CD4-positive, alpha-beta T cell treated with Interleukin-17A for 1 hour (primary cell): ENCODE measurements at regions not wholly inside any gene's neighbourhood (a gene's known extent, or its start where the extent isn't known, plus 50 kb on each side); places are given as distances from the start of the nearest gene placed in this dataset.

ENCODE experiments used
- DNase-seq: peaks from one replicate; pipeline ENCODE4 v3.0.0-alpha.2; 2020

GRCh38 chr11:70918242-70918641 is 334.1 kb downstream of the SHANK2 start:
- no peak for DNase-seq

GRCh38 chr11:70921804-70922203 is 330.6 kb downstream of the SHANK2 start:
- DNase-seq: no peak

- no peak for DNase-seq
Observed at GRCh38 chr11:70924108-70924507, 328.3 kb downstream of the SHANK2 start.

DNA sequence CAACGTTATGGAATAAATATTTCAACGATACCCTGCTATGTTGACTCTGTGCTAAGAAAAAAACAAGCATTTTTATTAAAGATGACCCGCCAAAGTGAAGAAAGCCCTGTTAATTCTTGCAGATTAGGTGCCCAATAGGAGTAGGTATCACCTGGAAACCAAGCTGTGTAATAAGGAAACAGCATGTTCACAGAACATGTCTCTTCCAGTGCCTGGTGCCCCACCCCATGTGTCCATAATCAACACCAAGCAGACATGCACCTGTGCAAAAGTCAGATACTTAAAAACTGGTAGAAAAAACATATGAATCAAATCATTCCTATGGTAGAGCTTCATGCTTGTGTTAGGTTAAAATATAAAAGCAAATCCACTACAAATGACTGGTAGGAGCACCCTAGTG is 327.1 kb downstream of the SHANK2 start:
- DNase-seq: no peak

DNA sequence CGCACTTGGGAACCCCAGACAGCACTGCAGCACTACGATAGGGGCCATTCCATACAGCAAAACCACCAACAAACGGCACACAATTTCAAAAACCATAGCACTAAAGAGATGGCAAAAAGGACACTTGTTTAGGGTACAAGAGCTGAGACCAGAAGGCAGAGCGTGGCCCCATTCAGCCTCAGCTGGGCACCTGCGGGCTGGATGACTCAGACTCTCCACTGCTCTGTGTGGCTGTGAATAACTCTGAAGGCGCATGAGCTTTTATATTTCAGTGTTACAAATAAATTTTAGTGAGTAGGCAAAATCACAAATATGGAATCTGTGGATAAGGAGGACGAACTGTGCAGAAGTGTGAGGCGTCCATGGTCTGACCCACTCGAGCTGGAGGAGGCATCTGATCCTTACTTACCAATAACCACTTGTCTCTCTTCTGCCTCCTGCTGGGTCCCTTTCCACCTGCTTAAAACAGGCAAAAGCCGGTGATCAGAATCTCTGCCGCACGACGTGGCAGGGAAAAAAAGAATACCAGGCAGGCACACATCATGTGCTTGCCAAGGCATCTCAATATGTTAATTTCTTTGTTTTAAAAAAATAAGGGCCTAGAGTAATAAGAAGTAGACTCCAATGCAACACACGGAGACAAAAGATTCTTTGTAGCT is 325.7 kb downstream of the SHANK2 start:
- no peak for DNase-seq

GRCh38 chr11:70928854-70929598 is 323.4 kb downstream of the SHANK2 start:
- DNase-seq: no peak

DNA sequence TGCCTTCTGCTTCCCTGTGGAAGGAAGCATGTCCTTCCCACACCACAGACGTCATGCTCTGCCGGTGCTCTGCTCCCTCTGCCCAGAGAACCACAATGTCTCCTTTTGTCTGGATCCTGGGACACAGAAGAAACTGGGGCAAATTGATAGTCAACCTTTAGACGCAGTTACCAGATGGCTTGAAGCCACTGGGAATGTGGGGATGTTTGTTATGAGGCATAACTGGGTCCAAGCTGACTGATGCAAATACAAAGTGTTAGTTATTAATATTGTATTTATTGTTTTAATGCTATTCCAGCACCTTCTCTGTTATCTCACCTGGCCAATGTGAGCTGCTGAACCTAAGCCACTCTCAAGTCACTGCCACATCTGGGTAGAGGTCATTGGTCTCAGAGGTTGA is 322.2 kb downstream of the SHANK2 start:
- no peak for DNase-seq

DNA sequence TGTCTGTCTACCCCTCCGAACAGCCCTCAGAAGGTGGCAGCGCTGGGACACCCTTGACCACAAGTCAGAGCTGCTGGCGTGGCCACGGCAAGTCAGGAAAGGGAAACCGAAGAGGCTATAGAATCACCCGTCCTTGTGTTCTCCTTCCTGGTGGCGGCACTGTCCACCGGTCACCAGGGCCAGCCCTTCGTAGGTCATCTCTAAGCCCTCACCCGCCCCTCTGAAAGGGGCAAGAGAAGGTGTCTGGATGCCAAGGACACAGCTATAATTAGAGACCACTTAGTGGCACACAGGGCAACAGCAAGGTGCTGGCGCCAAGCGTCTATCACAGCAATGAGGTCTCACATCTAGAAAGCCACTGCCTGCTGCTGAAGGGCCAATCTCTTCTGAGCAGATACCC is 320.9 kb downstream of the SHANK2 start:
- no peak for DNase-seq

DNA sequence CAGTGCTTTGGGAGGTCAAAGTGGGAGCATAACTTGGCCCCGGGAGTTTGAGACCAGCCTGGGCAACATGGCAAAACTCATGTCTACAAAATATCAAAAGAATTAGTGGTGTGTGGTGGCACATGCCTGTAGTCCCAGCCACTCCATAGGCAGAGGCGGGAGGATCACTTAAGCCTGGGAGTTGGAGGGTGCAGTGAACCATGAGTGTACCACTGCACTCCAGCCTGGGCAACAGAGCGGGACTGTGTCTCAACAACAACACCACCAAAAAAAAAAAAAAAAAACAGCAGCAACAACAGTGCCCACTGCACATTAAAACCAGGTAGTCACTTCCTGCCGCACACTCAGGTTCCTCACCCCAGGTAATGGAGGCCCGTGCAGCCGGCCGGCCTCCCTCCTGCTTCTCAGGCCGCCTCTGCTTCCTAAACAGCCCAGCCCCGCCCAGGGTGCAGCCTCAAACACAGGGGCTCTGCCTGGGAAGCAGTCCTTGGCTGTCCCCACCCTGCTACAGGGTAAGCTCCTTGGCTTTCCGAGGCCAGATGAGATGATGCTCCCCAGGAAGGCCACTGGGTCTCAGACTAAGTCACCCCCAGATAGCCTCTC is 318.3 kb downstream of the SHANK2 start:
- DNase-seq: no peak

- no peak for DNase-seq
Observed at GRCh38 chr11:70935006-70935768, 317.2 kb downstream of the SHANK2 start.

- no peak for DNase-seq
Observed at GRCh38 chr11:70942593-70942992, 309.8 kb downstream of the SHANK2 start.

DNA sequence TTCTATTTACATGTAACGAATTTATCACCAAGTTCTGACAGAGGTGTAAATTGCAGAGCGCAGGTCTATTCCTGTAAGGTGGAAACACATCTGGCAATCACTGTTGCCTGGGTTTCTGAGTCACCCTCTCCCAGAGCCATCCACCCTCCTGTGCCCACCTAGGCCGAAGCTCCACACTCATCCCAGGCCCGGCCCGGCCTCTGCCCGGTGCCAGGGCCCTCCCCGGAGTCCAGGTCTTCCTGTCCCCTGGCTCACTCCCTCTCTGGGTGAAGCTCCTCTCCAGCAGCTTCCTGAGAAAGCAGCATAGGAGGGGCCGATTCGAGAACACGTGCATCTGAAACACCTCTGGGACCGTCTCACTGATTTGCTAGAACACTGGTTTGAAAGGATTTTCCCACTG is 308.2 kb downstream of the SHANK2 start:
- no peak for DNase-seq

DNA sequence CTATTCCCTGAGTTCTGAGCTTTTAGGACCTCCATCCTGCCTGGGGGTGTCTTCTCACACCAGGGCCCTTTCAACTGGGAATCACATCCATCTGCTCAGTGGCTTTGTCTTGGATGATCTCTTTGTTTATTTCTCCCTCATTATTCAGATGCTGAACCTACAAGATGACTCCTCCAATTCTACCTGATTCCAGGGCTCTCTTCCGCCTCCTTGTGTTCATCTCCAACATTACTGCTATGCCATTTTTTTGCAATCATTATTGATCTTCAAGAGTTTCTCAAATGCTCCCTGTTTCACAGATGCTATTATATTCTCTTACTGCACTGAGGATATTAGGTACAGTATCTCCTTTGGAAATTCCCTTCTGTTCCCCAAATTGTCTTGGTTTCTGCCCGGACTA is 307.7 kb downstream of the SHANK2 start:
- no peak for DNase-seq

DNA sequence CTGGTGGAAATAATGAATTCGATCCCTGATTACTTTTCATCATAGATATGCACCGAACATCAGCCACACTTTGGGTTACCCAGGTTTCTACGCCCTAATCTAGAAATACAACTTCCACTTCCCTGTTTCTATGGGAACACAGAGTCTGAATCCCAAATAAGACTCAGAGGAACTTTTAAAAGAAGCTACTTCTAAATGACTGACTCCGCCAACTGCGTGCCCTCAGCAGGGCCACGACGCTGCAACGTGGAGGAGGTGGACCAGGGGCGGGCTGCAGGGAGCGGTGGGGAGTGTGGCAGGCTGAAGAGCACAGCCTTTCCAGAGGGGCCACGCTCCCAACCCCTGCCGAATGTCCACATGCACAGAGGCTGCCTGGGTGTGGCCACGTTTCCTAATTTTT is 304.0 kb downstream of the SHANK2 start:
- no peak for DNase-seq

DNA sequence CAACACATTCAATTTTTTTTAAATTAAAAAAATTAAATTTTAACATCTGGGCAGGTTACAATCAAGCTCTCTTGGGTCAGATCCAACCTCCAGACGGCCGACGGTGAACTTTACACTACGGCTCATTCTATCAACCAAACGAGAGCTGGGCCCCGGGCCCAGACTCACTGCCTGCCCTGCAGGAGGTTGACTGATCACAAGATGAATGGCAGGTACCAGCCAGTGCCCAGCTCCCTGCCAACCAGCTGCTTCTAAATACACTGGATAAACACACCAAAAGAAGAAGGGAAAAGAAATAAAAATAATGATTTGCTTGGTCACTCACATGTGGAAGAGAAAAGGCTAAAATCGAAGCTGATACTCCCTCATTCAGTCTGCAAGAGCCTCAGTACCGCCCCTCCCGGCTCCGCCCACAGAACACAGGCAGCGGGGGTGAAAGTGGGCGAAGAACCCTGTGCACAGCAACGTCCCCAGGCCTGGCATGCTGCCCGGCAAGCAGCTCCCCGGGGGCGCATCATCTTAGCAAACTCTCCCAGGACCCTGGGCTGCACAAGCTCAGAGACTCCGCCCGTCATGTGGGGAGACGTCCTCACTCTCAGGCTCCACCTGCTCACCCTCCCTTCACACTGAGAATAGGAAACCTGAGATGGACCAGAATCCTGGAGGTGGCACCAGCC is 303.4 kb downstream of the SHANK2 start:
- DNase-seq: no peak

- DNase-seq: no peak
Observed at GRCh38 chr11:70951139-70951804, 301.1 kb downstream of the SHANK2 start.

GRCh38 chr11:70952191-70952590 is 300.2 kb downstream of the SHANK2 start:
- DNase-seq: no peak

DNA sequence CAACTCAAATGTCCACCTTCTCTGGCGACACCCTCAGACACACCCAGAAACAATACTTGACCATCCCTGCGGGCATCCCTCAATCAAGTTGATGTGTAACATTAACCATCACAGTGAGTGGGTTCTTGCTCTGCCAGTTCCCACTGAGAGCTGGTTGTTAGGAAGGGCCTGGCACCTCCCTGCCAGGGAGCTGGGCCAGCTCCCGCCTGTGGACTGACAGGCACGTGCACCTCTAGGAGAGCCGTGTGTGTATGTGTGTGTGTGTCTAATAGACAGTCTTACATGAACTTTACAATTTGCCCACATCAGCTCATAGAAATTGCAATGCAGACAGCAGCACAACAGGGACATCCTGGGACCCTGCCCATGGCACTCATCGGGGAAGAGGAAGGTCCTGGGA is 298.7 kb downstream of the SHANK2 start:
- DNase-seq: no peak

DNA sequence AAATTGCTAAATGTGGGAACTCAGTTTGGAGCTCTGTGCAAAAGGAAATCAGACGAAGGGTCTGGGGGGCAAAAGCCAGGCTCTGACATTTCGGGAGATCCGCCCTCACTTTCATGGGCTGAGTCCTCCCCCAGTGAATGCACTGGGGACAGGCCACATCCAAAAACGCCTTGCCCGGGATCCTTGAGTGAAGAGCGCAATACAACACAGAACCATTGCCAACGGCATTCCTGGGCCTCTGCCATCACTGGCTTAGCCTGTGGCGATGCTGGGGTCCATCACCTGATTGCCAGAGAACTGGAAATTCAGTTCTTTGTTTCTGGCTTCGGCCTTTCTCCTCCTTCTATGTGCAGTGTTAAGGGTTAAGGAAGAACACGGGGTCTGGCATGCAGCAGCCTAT is 297.9 kb downstream of the SHANK2 start:
- no peak for DNase-seq
